Lower leg skin (tissue), 4 donors: ENCODE measurements at regions not wholly inside any gene's neighbourhood (a gene's known extent, or its start where the extent isn't known, plus 50 kb on each side); places are given as distances from the start of the nearest gene placed in this dataset.

ENCODE experiments used
- DNase-seq, 2 donors: peaks; one replicate each; pipeline ENCODE4 v3.0.0-alpha.2; 2019; ENCODE audit warnings: low spot score in 2 of 2
- H3K4me3 ChIP-seq: fragments of 200-600 bp; sonication (generic); 2 replicates; pipeline ENCODE4 v1.5.1; 2017; ENCODE audit warnings: mild to moderate bottlenecking, low read depth; ENCODE audit not compliant: poor library complexity, severe bottlenecking
- CTCF ChIP-seq, 3 donors: fragments of 450-650 bp; IDR thresholded peaks; one replicate each; pipeline ENCODE4 v1.5.1; 2016; ENCODE audit warnings: antibody characterized with exemption in 3 of 3, mild to moderate bottlenecking in 3 of 3, moderate library complexity in 2 of 3
- POLR2A ChIP-seq, 2 donors: fragments of 450-650 bp; IDR thresholded peaks; one replicate each; pipeline ENCODE4 v1.6.1; 2016 to 2017; ENCODE audit warnings: antibody characterized with exemption in 2 of 2, mild to moderate bottlenecking in 1 of 2, moderate library complexity in 1 of 2
- WGBS, 2 donors: methylation state at CpG; one replicate each; pipeline ENCODE4 v1.1.5; 2018; 5-methylcytosine and 5-hydroxymethylcytosine counted together
- intact Hi-C: fragments of 100-400 bp; cut with DNase I; formaldehyde crosslinking; loops from one replicate; pipeline ENCODE4 v1.15.0; 2023; ENCODE audit warnings: low total_unique reads

- 44 to 48% methylated on average over 2 of the region's 2 CpGs for WGBS, 2 donors
- TF ChIP-seq POLR2A (IDR thresholded peaks at IDR 0.05): no peak
- TF ChIP-seq CTCF (IDR thresholded peaks at IDR 0.05): no peak
- intact Hi-C loops: no loop called here
- DNase-seq: no peak
- no peak overlapping the region for H3K4me3 ChIP-seq
These were observed 319.0 kb downstream of the GABRB3 start for GRCh38 chr15:26453914-26454313.

GRCh38 chr15:26451995-26452394, 320.9 kb downstream of the GABRB3 start:
- no peak overlapping the region for H3K4me3 ChIP-seq
- no peak for DNase-seq
- intact Hi-C loops: no loop called here
- 81 to 83% methylated on average over 6 of the region's 6 CpGs for WGBS, 2 donors
- no peak for TF ChIP-seq CTCF (IDR thresholded peaks at IDR 0.05)

GRCh38 chr15:26449291-26449690, 323.6 kb downstream of the GABRB3 start:
- H3K4me3 ChIP-seq: no peak overlapping the region
- no peak for TF ChIP-seq POLR2A (IDR thresholded peaks at IDR 0.05)
- no peak for DNase-seq
- intact Hi-C loops: no loop called here
- 63 to 64% methylated on average over 7 of the region's 7 CpGs for WGBS, 2 donors

- whole genome bisulfite sequencing, 2 donors: 58 to 73% methylated on average over 3 to 4 of the region's 4 CpGs
These were observed 329.5 kb downstream of the GABRB3 start for GRCh38 chr15:26443321-26443720.

GRCh38 chr15:26442680-26443079, 330.2 kb downstream of the GABRB3 start:
- TF ChIP-seq CTCF (IDR thresholded peaks at IDR 0.05) (no peak), POLR2A (IDR thresholded peaks at IDR 0.05) (no peak)
- 89 to 90% methylated on average over 5 of the region's 5 CpGs for WGBS, 2 donors
- DNase-seq: no peak
- intact Hi-C loops: no loop called here
- H3K4me3 ChIP-seq: no peak overlapping the region

More at GRCh38 chr15:26443321-26443720, 329.5 kb downstream of the GABRB3 start:
- intact Hi-C loops: no loop called here
- no peak overlapping the region for H3K4me3 ChIP-seq
- TF ChIP-seq CTCF (IDR thresholded peaks at IDR 0.05): no peak
- DNase-seq: no peak

- H3K4me3 ChIP-seq: no peak overlapping the region
- intact Hi-C loops: no loop called here
- WGBS, 2 donors: 64 to 71% methylated on average over 3 of the region's 3 CpGs
- TF ChIP-seq POLR2A (IDR thresholded peaks at IDR 0.05): no peak
- no peak for DNase-seq
These were observed 333.2 kb downstream of the GABRB3 start for GRCh38 chr15:26439681-26440080.

- WGBS, 2 donors: 87 to 88% methylated on average over 6 of the region's 6 CpGs
- no peak for TF ChIP-seq CTCF (IDR thresholded peaks at IDR 0.05)
- TF ChIP-seq POLR2A (IDR thresholded peaks at IDR 0.05): no peak
- intact Hi-C loops: no loop called here
These were observed 334.1 kb downstream of the GABRB3 start for GRCh38 chr15:26438718-26439117.

More at GRCh38 chr15:26438718-26439117, 334.1 kb downstream of the GABRB3 start:
- no peak for DNase-seq
- no peak overlapping the region for H3K4me3 ChIP-seq
